CD4-positive, CD25-positive, alpha-beta regulatory T cell (primary cell): ENCODE measurements at regions not wholly inside any gene's neighbourhood (a gene's known extent, or its start where the extent isn't known, plus 50 kb on each side); places are given as distances from the start of the nearest gene placed in this dataset.

Source experiments
- ATAC-seq, 2 donors: fragments of 150-1000 bp; cut with Tn5 transposase; one replicate each; pipeline ENCODE4 v1.10.0; 2021; ENCODE audit warnings: low read depth in 2 of 2, moderate number of reproducible peaks in 2 of 2, moderate library complexity in 1 of 2
- DNase-seq, 3 donors: peaks; one replicate each; pipeline versions ENCODE4 v3.0.0 to v3.0.0-alpha.2; 2012 to 2022; ENCODE audit warnings: mixed read lengths in 1 of 3
- H3K27ac ChIP-seq: one replicate; pipeline ENCODE4 v1.7.0; 2013; ENCODE audit warnings: mild to moderate bottlenecking, low read length; ENCODE audit not compliant: insufficient read depth, poor library complexity, severe bottlenecking
- H3K27me3 ChIP-seq: one replicate; pipeline ENCODE4 v1.7.0; 2013; ENCODE audit warnings: low read length; ENCODE audit not compliant: control insufficient read depth, insufficient read depth
- H3K36me3 ChIP-seq: one replicate; pipeline ENCODE4 v1.7.0; 2013; ENCODE audit warnings: mild to moderate bottlenecking, low read length, moderate library complexity; ENCODE audit not compliant: control insufficient read depth, insufficient read depth
- H3K4me1 ChIP-seq: 2 replicates; pipeline ENCODE4 v1.7.0; 2013; ENCODE audit warnings: mild to moderate bottlenecking, low read length; ENCODE audit not compliant: insufficient read depth, control insufficient read depth, poor library complexity, severe bottlenecking
- H3K4me3 ChIP-seq: one replicate; pipeline ENCODE4 v1.7.0; 2013; ENCODE audit warnings: low read depth, mild to moderate bottlenecking, low read length, moderate library complexity
- H3K9me3 ChIP-seq, 2 experiments: 1 replicate in 1 of 2; 2 replicates in 1 of 2; pipeline ENCODE4 v1.7.0; 2013; ENCODE audit warnings: low read length in 2 of 2, mild to moderate bottlenecking in 1 of 2, moderate library complexity in 1 of 2; ENCODE audit not compliant: control insufficient read depth in 2 of 2
- H3K27ac Mint-ChIP-seq, 3 donors: one replicate each; pipeline ENCODE4 v1.8.0; 2020 to 2022; ENCODE audit warnings: mild to moderate bottlenecking in 3 of 3, mixed read lengths in 3 of 3, moderate library complexity in 2 of 3
- H3K27me3 Mint-ChIP-seq: one replicate; pipeline ENCODE4 v1.8.0; 2022; ENCODE audit warnings: mild to moderate bottlenecking, mixed read lengths
- H3K36me3 Mint-ChIP-seq: one replicate; pipeline ENCODE4 v1.8.0; 2020; ENCODE audit warnings: mixed read lengths
- H3K4me1 Mint-ChIP-seq, 4 donors: one replicate each; pipeline ENCODE4 v1.8.0; 2020 to 2022; ENCODE audit warnings: mixed read lengths in 4 of 4, mild to moderate bottlenecking in 1 of 4
- H3K4me3 Mint-ChIP-seq, 4 donors: one replicate each; pipeline ENCODE4 v1.8.0; 2020 to 2022; ENCODE audit warnings: mild to moderate bottlenecking in 4 of 4, mixed read lengths in 4 of 4, moderate library complexity in 3 of 4
- H3K9me3 Mint-ChIP-seq, 7 donors: one replicate each; pipeline ENCODE4 v1.8.0; 2020 to 2022; ENCODE audit warnings: mixed read lengths in 7 of 7, mild to moderate bottlenecking in 3 of 7, moderate library complexity in 2 of 7

GRCh38 chr2:226418521-226418920 lies 381.1 kb downstream of the IRS1 start:
- ATAC-seq, result no peak
- DNase-seq, result no peak
- Histone ChIP-seq H3K4me1 (no peaks in the 10 kb centered on the region), H3K36me3 (no peaks in the 10 kb centered on the region), H3K27me3 (no peaks in the 10 kb centered on the region), H3K27ac (no peak overlapping the region), H3K4me3 (no peak overlapping the region), H3K9me3 (no peaks in the 10 kb centered on the region)
- Mint-ChIP-seq H3K9me3 (no peaks in the 10 kb centered on the region), H3K27me3 (no peaks in the 10 kb centered on the region), H3K36me3 (no peaks in the 10 kb centered on the region), H3K27ac (no peak overlapping the region), H3K4me3 (no peak overlapping the region), H3K4me1 (peaks cover 0 to 5% (median 5%) of the 10 kb centered on the region in 4 donors)

- H3K4me3 ChIP-seq, result no peak overlapping the region
- no peaks in the 10 kb centered on the region for H3K4me1 Mint-ChIP-seq
- DNase-seq (no peak), ATAC-seq (no peak)
- H3K27me3 ChIP-seq, result no peaks in the 10 kb centered on the region
- H3K9me3 Mint-ChIP-seq, result peaks cover 0 to 5% (median 0%) of the 10 kb centered on the region in 7 donors
- H3K9me3 ChIP-seq, result no peaks in the 10 kb centered on the region
- H3K36me3 ChIP-seq, result no peaks in the 10 kb centered on the region
- no peak overlapping the region for H3K4me3 Mint-ChIP-seq
- H3K27me3 Mint-ChIP-seq, result no peaks in the 10 kb centered on the region
- no peak overlapping the region for H3K27ac Mint-ChIP-seq
- no peaks in the 10 kb centered on the region for H3K4me1 ChIP-seq
- H3K27ac ChIP-seq, result no peak overlapping the region
- H3K36me3 Mint-ChIP-seq, result no peaks in the 10 kb centered on the region
These were observed 385.3 kb downstream of the IRS1 start for GRCh38 chr2:226414335-226414734.

- Histone ChIP-seq H3K27me3 (no peaks in the 10 kb centered on the region), H3K9me3 (no peaks in the 10 kb centered on the region), H3K4me3 (no peak overlapping the region), H3K36me3 (no peaks in the 10 kb centered on the region), H3K4me1 (no peaks in the 10 kb centered on the region), H3K27ac (no peak overlapping the region)
- DNase-seq, result no peak
- no peak for ATAC-seq
- H3K36me3 Mint-ChIP-seq, result no peaks in the 10 kb centered on the region
- H3K27me3 Mint-ChIP-seq, result no peaks in the 10 kb centered on the region
- H3K9me3 Mint-ChIP-seq, result peaks cover 0 to 5% (median 0%) of the 10 kb centered on the region in 7 donors
- H3K4me1 Mint-ChIP-seq, result no peaks in the 10 kb centered on the region
- no peak overlapping the region for H3K27ac Mint-ChIP-seq
- no peak overlapping the region for H3K4me3 Mint-ChIP-seq
These were observed 386.0 kb downstream of the IRS1 start for GRCh38 chr2:226413498-226414130.

GRCh38 chr2:226411727-226412360 lies 387.8 kb downstream of the IRS1 start:
- Histone ChIP-seq H3K9me3 (no peaks in the 10 kb centered on the region), H3K4me3 (no peak overlapping the region), H3K4me1 (no peaks in the 10 kb centered on the region), H3K36me3 (no peaks in the 10 kb centered on the region), H3K27ac (no peak overlapping the region), H3K27me3 (no peaks in the 10 kb centered on the region)
- peaks cover 0 to 5% (median 0%) of the 10 kb centered on the region in 7 donors for H3K9me3 Mint-ChIP-seq
- no peaks in the 10 kb centered on the region for H3K36me3 Mint-ChIP-seq
- H3K4me1 Mint-ChIP-seq, result no peaks in the 10 kb centered on the region
- no peaks in the 10 kb centered on the region for H3K27me3 Mint-ChIP-seq
- DNase-seq (no peak), ATAC-seq (no peak)
- H3K4me3 Mint-ChIP-seq, result no peak overlapping the region
- H3K27ac Mint-ChIP-seq, result no peak overlapping the region

- Histone ChIP-seq H3K27ac (no peak overlapping the region), H3K4me3 (no peak overlapping the region), H3K27me3 (no peaks in the 10 kb centered on the region), H3K4me1 (no peaks in the 10 kb centered on the region), H3K9me3 (no peaks in the 10 kb centered on the region), H3K36me3 (no peaks in the 10 kb centered on the region)
- peaks cover 0 to 5% (median 0%) of the 10 kb centered on the region in 7 donors for H3K9me3 Mint-ChIP-seq
- H3K4me1 Mint-ChIP-seq, result no peaks in the 10 kb centered on the region
- DNase-seq, result no peak
- H3K4me3 Mint-ChIP-seq, result no peak overlapping the region
- no peak overlapping the region for H3K27ac Mint-ChIP-seq
- H3K36me3 Mint-ChIP-seq, result no peaks in the 10 kb centered on the region
- H3K27me3 Mint-ChIP-seq, result no peaks in the 10 kb centered on the region
- ATAC-seq, result no peak
These were observed 388.4 kb downstream of the IRS1 start for GRCh38 chr2:226411205-226411604.

- Mint-ChIP-seq H3K4me3 (no peak overlapping the region), H3K9me3 (peaks cover 0 to 5% (median 0%) of the 10 kb centered on the region in 7 donors), H3K4me1 (no peaks in the 10 kb centered on the region), H3K27me3 (no peaks in the 10 kb centered on the region), H3K36me3 (no peaks in the 10 kb centered on the region), H3K27ac (peak overlapping the region in 1 of 3 donors; percentile 11)
- Histone ChIP-seq H3K4me3 (no peak overlapping the region), H3K9me3 (no peaks in the 10 kb centered on the region), H3K4me1 (no peaks in the 10 kb centered on the region), H3K27me3 (no peaks in the 10 kb centered on the region), H3K36me3 (no peaks in the 10 kb centered on the region), H3K27ac (no peak overlapping the region)
- no peak for DNase-seq
- no peak for ATAC-seq
These were observed 389.3 kb downstream of the IRS1 start for GRCh38 chr2:226410247-226410835.

- no peak overlapping the region for H3K4me3 Mint-ChIP-seq
- DNase-seq (no peak), ATAC-seq (no peak)
- no peak overlapping the region for H3K27ac ChIP-seq
- H3K27me3 ChIP-seq, result no peaks in the 10 kb centered on the region
- peaks cover 0 to 5% (median 0%) of the 10 kb centered on the region in 7 donors for H3K9me3 Mint-ChIP-seq
- H3K36me3 ChIP-seq, result no peaks in the 10 kb centered on the region
- no peak overlapping the region for H3K27ac Mint-ChIP-seq
- H3K4me1 ChIP-seq, result no peaks in the 10 kb centered on the region
- H3K27me3 Mint-ChIP-seq, result peaks cover 4% of the 10 kb centered on the region
- H3K9me3 ChIP-seq, result no peaks in the 10 kb centered on the region
- no peaks in the 10 kb centered on the region for H3K36me3 Mint-ChIP-seq
- no peaks in the 10 kb centered on the region for H3K4me1 Mint-ChIP-seq
- H3K4me3 ChIP-seq, result no peak overlapping the region
These were observed 390.5 kb downstream of the IRS1 start for GRCh38 chr2:226409134-226409533.

- DNase-seq (no peak), ATAC-seq (no peak)
- H3K27me3 Mint-ChIP-seq, result peaks cover 4% of the 10 kb centered on the region
- Histone ChIP-seq H3K4me1 (no peaks in the 10 kb centered on the region), H3K9me3 (no peaks in the 10 kb centered on the region), H3K27ac (no peak overlapping the region), H3K27me3 (no peaks in the 10 kb centered on the region), H3K36me3 (no peaks in the 10 kb centered on the region), H3K4me3 (no peak overlapping the region)
- no peaks in the 10 kb centered on the region for H3K4me1 Mint-ChIP-seq
- H3K36me3 Mint-ChIP-seq, result no peaks in the 10 kb centered on the region
- no peak overlapping the region for H3K27ac Mint-ChIP-seq
- H3K4me3 Mint-ChIP-seq, result no peak overlapping the region
- H3K9me3 Mint-ChIP-seq, result peaks cover 0 to 5% (median 0%) of the 10 kb centered on the region in 7 donors
These were observed 391.5 kb downstream of the IRS1 start for GRCh38 chr2:226408141-226408540.
